Left ventricle myocardium superior (tissue), 1 donor: ENCODE measurements at regions not wholly inside any gene's neighbourhood (a gene's known extent, or its start where the extent isn't known, plus 50 kb on each side); places are given as distances from the start of the nearest gene placed in this dataset.
A peak's percentile ranks its signal among the peaks of the same experiment; 100 is the strongest.

Experiments used
- ATAC-seq: fragments of 200-7000 bp; cut with Tn5 transposase; one replicate; pipeline ENCODE4 v1.9.1; 2020; ENCODE audit warnings: mild to moderate bottlenecking, moderate library complexity
- DNase-seq: peaks from one replicate; pipeline ENCODE4 v3.0.0-alpha.2; 2020
- intact Hi-C: fragments of 100-400 bp; cut with micrococcal nuclease; formaldehyde crosslinking; loops from one replicate; pipeline ENCODE4 v1.11.0; 2022
- donor health status: DM: no; HTN: yes; CAD: no; lungs with severe emphysema.

DNA sequence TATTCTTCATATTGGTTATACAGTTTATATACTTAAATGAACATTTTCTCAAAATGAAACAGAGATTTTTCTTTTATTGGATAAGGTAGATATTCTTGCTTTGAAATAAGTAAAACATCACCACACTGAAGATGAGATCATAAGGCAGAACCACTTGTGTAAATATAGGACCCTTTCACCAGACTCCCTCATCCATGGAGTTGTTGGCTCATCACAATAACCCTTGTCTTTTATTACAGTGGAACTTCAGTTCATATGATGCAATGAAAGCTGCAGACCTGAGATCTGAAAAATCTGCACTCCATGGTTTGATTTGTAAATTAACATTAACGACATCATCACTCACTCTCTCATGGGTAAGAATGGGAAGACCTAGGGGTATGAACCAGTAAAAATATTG lies 51.9 kb upstream of the DBX2 start:
- intact Hi-C loops, result no loop called here
- ATAC-seq, result no peak
- no peak for DNase-seq

DNA sequence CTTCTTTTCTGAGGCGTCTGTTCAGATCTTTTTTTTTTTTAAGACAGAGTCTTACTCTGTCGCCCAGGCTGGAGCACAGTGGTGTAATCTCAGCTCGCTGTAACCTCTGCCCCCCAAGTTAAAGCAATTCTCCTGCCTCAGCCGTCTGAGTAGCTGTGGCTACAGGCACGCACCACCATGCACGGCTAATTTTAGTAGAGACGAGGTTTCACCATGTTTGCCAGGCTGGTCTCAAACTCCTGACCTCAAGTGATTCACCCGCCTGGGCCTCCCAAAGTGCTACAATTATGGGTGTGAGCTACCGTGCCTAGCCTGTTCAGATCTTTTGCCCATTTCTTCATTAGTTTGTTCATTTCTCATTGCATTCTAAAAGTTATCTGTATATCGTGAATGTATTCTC lies 55.1 kb upstream of the DBX2 start:
- intact Hi-C loops, result no loop called here
- no peak for ATAC-seq
- no peak for DNase-seq

DNA sequence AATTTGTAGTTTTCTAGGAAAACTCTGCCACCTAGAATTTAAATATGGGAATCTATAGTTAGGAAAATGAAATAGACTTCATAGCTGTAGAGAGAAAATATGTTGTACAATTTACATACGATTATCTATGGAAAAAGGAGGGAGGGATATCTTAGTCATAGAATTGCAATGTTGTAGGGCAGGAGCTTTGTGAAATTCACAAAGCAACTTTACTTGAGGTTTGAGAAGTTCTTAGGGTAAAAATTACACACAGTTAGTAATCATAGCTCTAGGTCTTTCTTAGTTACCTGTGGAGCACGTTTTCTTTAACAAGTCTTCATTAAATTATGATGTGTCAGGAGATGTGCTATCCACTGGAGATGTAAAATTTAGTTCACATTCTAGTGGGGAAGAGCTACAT lies 61.4 kb upstream of the DBX2 start:
- intact Hi-C loops, result no loop called here
- ATAC-seq (no peak), DNase-seq (no peak)

DNA sequence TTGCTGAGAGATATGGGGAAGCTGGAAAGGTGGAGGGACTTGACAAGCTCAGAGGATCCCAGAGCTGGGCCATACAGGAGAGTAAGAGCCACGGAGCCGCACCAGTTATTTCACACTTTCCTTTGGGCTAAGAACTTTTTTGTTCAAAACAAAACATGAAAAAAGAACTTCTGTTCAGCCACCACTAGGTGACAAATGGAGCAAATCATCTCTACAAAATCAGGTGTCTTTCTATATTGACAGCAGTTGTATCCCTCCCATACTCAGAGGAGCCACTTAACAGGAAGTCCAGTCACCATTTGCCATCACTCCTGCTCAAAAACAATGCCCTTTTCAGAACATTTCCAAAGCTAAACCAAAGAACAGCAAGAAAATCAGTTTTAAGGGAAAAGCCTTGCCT lies 70.3 kb upstream of the DBX2 start:
- DNase-seq (no peak), ATAC-seq (no peak)
- intact Hi-C loops, result no loop called here

DNA sequence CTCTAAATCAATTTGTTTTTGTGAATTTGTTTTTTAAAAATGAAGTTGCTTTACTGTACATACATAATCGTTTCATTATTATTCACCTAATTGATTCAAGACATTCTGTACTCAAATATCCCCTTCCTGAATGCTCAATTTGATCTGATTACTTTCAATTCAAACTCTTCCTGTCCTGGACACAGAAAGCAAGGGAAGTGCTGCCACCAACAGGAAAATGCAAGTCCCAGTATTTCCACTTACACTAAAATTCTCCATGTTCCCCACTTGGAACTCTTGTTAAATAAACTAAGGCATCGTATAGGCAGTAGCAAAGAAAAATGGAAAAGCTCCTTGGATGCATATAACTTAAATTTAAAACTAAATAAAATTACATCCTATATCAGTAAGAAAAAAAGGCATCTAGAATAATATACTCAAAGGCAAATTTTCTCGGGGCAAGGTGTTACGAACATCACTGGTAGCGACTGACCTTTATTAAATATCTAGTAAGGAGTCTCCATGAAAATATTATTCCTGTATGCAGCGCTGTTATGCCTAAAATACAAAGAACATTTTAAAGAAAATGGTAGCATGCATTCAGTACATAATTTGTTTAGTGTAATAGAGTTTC lies 72.0 kb upstream of the DBX2 start:
- no peak for DNase-seq
- no peak for ATAC-seq
- intact Hi-C loops, result no loop called here

DNA sequence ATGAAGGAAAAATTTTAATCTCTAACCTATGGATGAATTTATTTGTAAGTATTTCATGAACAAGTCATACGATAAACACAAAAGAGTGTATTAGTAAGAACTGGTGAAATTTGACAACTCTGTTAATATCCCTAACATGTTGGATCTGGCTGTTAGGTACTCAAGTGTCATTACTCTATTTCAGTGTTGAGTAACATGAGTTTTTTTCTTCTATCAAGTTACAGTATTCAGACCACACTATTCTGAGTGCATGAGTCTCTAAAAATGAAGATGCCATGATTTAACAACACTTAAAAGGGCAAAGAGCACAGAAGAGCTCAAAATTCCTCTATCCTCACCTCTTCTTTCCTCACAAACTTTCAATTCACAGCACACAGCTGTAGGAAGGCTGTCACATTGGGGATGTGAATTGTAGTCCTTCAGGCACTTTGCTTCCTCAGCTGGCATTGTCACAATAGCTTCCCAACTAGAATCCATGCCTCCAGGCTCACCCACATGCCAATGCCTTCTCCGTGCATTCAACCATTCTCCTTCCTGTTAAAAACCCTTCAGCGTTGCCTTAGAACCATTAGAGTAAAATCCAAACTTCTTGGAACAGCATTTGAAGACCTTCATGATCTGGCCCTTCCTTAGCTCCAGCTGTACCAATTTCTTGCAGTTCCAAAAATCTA lies 73.7 kb upstream of the DBX2 start:
- ATAC-seq (no peak), DNase-seq (no peak)
- intact Hi-C loops, result no loop called here

DNA sequence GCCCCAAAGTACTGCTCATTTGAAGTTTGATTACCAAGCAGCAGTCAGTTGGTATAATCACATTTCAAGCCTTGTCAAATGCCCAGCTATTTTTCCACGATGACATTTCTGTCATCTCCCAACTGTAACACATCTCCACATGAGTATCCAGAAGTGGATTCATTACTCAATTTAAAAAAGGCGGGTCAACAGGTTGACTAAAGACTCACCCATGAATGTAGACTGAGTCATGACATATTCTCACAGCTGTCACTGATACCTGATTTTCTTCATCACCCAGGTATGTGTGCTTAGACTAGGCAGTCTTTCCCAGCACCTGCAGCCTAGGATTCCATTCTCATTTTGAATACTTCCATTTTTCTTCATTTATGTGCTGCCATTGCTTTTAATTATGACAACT lies 75.1 kb upstream of the DBX2 start:
- ATAC-seq, result no peak
- DNase-seq, result no peak
- intact Hi-C loops, result no loop called here

DNA sequence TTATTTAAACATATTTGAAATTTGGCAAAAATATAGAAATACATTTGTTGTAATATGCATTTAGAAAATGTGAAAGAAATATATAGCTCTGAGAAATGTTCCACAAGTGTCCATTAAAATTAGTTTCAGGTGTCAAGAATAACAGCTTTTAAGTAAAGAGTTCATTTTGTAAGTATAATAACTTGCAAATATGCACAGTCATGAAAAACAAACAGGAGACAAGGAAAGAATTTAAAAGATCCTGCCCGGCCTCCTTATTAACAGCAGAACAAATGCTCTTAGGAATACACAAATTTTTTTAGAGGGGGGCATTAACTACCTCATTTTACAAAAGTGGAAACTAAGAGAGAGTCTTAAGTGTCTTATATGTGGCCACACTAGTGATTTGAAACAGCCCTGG lies 77.7 kb upstream of the DBX2 start:
- ATAC-seq (no peak), DNase-seq (no peak)
- intact Hi-C loops, result no loop called here

DNA sequence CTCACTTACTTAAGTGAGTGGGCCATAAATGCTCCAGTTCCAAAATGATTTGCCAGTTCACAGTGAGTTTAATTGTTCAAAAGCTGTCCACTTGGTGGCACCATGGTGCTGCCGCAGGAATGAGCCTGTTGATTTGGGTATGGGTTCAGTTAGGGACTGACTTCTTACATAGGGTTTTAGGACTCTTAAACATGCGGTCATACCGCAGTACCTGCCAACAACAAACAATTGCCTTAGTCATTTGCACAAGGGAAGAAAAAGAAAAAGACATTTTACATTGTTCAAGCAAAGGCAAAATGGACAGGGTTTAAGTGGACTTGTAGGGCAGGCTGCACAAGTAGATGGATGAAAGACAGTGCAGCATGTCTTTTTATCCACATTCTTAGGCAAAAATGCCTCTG lies 80.0 kb upstream of the DBX2 start:
- ATAC-seq (peak; percentile 63), DNase-seq (no peak)
- intact Hi-C loops, result no loop called here

DNA sequence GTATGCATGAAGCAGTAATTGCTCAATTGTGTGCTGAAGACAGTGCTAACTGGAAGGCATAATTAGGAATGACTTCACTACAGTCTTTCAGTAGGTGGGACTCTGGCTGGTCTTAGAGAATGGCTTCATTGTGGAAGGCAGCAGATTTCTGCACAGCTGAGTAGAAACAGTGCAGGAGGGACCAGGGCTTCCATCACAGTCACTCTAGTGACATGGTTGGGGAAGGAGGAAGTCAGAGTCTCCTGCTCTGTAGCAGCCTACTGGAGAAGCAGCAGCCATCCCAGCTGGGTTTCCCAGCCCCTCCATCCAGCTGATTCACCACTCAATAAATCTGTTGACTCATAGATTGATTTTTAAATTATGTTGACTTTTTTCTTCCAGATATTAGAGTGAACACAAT lies 80.6 kb upstream of the DBX2 start:
- intact Hi-C loops, result no loop called here
- ATAC-seq (no peak), DNase-seq (no peak)

DNA sequence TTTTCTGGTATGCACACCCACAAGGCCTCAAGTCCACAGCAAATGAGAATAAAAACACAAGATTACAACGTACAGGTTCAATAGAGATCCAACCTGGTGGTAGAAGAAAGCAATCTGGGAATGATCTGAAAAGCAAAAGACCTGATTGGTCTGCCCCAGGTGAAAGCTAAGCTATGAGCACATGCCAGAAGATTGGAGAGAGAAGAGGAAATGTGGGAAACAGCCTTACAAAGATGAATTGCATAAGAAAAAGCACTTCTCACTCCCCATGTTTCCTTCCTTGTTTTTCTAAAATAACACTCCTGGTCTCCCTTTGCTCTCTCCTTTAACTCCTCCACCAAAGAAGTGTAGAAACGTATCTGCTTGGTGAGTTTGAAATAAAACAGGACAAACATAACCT lies 77.3 kb upstream of the ANO6 start:
- intact Hi-C loops, result no loop called here
- ATAC-seq, result no peak

DNA sequence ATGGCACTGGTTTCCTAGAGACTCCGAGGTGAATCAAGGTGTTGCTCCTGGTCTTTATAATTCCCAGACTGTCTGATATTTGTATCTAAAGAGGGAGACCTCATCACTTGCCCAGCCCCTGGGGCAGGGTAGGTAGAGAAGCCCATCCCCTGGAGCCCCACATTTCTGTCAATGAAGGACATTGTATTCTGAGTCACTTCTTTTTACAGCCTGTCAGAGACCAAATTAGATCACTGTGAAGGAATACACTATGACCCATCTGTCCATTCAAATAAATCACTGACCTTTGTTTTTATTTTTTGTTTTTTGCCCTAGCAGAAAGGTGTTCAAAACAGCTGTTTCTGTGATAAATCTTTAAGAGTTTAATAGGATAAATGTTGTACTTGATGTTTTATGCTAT lies 67.9 kb upstream of the ANO6 start:
- intact Hi-C loops, result no loop called here
- DNase-seq (no peak), ATAC-seq (no peak)

More for the DNA sequence above, 77.3 kb upstream of the ANO6 start:
- no peak for DNase-seq

DNA sequence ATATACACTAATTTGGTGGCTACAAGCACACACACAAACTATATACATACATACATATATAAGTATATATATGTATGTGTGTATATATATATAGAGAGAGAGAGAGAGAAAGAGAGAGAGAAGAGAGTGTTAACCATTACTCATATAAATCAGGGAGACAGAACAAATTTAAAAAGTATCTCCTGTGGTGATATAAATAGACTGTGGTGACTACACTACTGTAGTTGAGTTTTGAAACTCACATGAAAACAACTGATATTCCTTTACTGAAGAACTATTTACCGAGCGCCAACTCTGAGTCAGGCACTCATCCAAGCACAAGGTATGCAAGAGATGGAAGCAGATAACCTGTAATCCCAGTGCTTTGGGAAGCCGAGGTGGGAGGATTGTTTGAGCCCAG lies 67.3 kb upstream of the ANO6 start:
- ATAC-seq (no peak), DNase-seq (no peak)
- intact Hi-C loops, result no loop called here

DNA sequence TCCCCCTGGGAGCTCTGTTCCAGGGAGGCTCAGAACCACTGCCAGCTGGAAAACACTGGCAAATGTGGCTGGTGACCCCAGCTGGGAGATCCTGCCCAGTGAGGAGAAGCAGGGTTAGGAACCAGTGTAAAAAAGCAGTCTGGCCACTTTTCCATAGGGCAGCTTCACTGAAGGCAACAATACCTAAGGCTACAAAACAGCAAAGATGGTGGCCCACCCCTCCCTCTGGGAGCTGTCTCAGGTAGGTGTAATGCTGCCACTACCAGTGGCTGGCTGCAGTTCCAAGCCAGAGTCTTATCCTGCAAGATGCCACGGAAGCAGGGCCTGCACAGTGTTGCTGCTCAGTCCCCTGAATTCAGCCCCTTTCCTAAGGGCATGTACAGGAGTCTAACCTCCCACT lies 50.6 kb upstream of the ANO6 start:
- DNase-seq, result no peak
- ATAC-seq, result no peak
- intact Hi-C loops, result no loop called here

DNA sequence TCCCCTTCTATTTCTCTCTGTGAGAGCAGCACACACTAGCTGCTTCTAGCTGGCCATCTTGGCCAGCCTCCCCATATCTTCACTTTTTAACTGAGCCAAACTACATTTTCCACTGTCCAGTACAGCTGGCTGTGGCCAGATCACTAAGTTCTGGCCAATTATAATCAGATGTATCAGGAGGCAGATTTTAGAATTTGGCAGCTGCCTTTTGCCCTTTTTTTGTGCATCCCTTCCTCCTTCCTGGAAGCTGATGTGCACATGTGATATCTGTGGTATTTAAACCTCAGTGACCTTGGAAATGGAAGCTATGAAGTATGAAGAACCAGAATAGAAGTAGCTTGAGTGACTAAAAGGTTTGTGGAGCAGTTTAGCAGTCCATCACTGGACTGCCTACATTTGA lies 49.8 kb upstream of the ANO6 start:
- ATAC-seq (peak; percentile 69), DNase-seq (no peak)
- intact Hi-C loops, result no loop called here
